ENCODE measurements at regions not wholly inside any gene's neighbourhood (a gene's known extent, or its start where the extent isn't known, plus 50 kb on each side); places are given as distances from the start of the nearest gene placed in this dataset.

DNA sequence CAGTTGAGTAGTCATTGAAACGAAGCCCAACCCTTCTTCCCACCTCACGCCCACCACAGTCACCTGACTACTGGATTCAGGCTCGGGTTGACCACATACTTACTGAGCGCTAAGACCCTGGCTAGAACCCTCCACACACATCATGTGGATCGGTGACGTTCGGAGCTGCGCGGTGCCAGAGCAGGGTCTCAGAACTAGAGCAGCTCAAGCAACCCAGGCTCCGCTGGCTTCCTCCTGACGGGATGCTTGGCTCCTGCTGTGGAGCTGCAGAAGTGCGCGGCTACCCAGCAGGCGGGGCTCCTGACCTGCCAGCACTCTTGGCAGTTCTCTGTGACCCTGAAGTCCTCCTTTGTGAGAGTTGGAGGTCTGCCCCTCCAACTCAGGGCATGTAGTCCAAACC, 90.6 kb upstream of the MBOAT2 start:
- TF ChIP-seq YY1 (IDR thresholded peaks at IDR 0.05; ENCODE audit: insufficient read depth, insufficient read length) (no peak), ZNF274 (IDR thresholded peaks at IDR 0.05; ENCODE audit: low read depth, low read length) (no peak)
